B cell (primary cell): ENCODE measurements at regions not wholly inside any gene's neighbourhood (a gene's known extent, or its start where the extent isn't known, plus 50 kb on each side); places are given as distances from the start of the nearest gene placed in this dataset.

Experiments
- ATAC-seq: fragments of 200-7000 bp; cut with Tn5 transposase; one replicate; pipeline ENCODE4 v1.10.0; 2021; ENCODE audit warnings: low read depth, mild to moderate bottlenecking, moderate number of reproducible peaks, moderate library complexity
- CTCF ChIA-PET: fragments of 350-600 bp; sonication (Branson Sonifier 250); formaldehyde crosslinking; loops from one replicate; lab custom pipeline; 2021; ENCODE audit warnings: antibody characterized with exemption, inconsistent platforms; lab: Charles Lee
- POLR2A ChIA-PET: fragments of 350-600 bp; sonication (Branson Sonifier 250); formaldehyde crosslinking; loops from one replicate; lab custom pipeline; 2021; ENCODE audit warnings: antibody characterized with exemption; lab: Charles Lee
- DNase-seq: peaks from one replicate; pipeline ENCODE4 v3.0.0; 2013
- H2AFZ ChIP-seq: 2 replicates; pipeline ENCODE4 v1.6.1; 2012; ENCODE audit warnings: mild to moderate bottlenecking, low read depth, low read length; ENCODE audit not compliant: insufficient read depth, poor library complexity, severe bottlenecking
- H3K27ac ChIP-seq, 2 donors: 1 replicate in 1 of 2; 2 replicates in 1 of 2; pipeline ENCODE4 v1.5.1; 2012 to 2013; ENCODE audit warnings: low read length in 2 of 2, mild to moderate bottlenecking in 2 of 2, moderate library complexity in 1 of 2
- H3K27me3 ChIP-seq, 4 experiments: fragments of 200-600 bp in 1 of 4; sonication (generic) in 1 of 4; replicated peaks in 1 of 4; 1 replicate in 2 of 4; 2 replicates in 2 of 4; pipeline versions ENCODE4 v1.6.1 to v1.7.0; 2013 to 2016; ENCODE audit warnings: low read length in 3 of 4, mild to moderate bottlenecking in 2 of 4, mixed read lengths in 1 of 4, moderate library complexity in 1 of 4; ENCODE audit not compliant: insufficient read depth in 4 of 4, control insufficient read depth in 3 of 4; ENCODE audit errors: control extremely low read depth in 1 of 4
- H3K36me3 ChIP-seq, 2 experiments: replicated peaks in 1 of 2; 1 replicate in 1 of 2; 2 replicates in 1 of 2; pipeline versions ENCODE4 v1.6.1 to v1.7.1; 2013; ENCODE audit warnings: low read length in 1 of 2; ENCODE audit not compliant: insufficient read depth in 2 of 2, control insufficient read depth in 1 of 2; ENCODE audit errors: control extremely low read depth in 1 of 2, extremely low read depth in 1 of 2
- H3K4me1 ChIP-seq, 2 donors: fragments of 200-600 bp in 1 of 2; sonication (generic) in 1 of 2; 1 replicate in 1 of 2; 2 replicates in 1 of 2; pipeline versions ENCODE4 v1.5.1 to v1.6.1; 2013 to 2017; ENCODE audit warnings: low read length in 2 of 2; ENCODE audit not compliant: control insufficient read depth in 2 of 2, insufficient read depth in 2 of 2
- H3K4me2 ChIP-seq: replicated peaks from 2 replicates; pipeline ENCODE3; 2012; ENCODE audit warnings: mild to moderate bottlenecking, low read depth, low read length; ENCODE audit not compliant: poor library complexity, severe bottlenecking
- H3K4me3 ChIP-seq, 5 experiments: fragments of 200-600 bp in 1 of 5; sonication (generic) in 1 of 5; 1 replicate in 3 of 5; 2 replicates in 2 of 5; pipeline versions ENCODE4 v1.5.1 to v1.7.0; 2011 to 2016; ENCODE audit warnings: low read length in 4 of 5, mild to moderate bottlenecking in 4 of 5, low read depth in 2 of 5, control low read depth in 1 of 5, moderate library complexity in 1 of 5; ENCODE audit not compliant: insufficient read depth in 1 of 5; ENCODE audit errors: control extremely low read depth in 1 of 5, extremely low read depth in 1 of 5
- H3K79me2 ChIP-seq: fragments of 200-600 bp; sonication (generic); one replicate; pipeline ENCODE4 v1.6.0; 2016; ENCODE audit warnings: low read length; ENCODE audit not compliant: control insufficient read depth, insufficient read depth
- H3K9ac ChIP-seq: fragments of 200-600 bp; sonication (generic); 2 replicates; pipeline ENCODE4 v1.6.1; 2017; ENCODE audit warnings: mild to moderate bottlenecking, low read length, moderate library complexity
- H3K9me3 ChIP-seq, 3 donors: one replicate each; pipeline versions ENCODE4 v1.6.1 to v1.7.1; 2013; ENCODE audit warnings: low read length in 2 of 3; ENCODE audit not compliant: control insufficient read depth in 2 of 3, insufficient read depth in 1 of 3; ENCODE audit errors: control extremely low read depth in 1 of 3
- H4K20me1 ChIP-seq: 2 replicates; pipeline ENCODE4 v1.6.0; 2012; ENCODE audit warnings: mild to moderate bottlenecking, low read length; ENCODE audit not compliant: insufficient read depth, control insufficient read depth, poor library complexity, severe bottlenecking
- H3K27ac Mint-ChIP-seq: one replicate; pipeline ENCODE4 v1.8.0; 2021; ENCODE audit warnings: mixed read lengths
- H3K27me3 Mint-ChIP-seq: one replicate; pipeline ENCODE4 v1.8.0; 2021; ENCODE audit warnings: mixed read lengths
- H3K4me1 Mint-ChIP-seq: one replicate; pipeline ENCODE4 v1.8.0; 2021; ENCODE audit warnings: mixed read lengths
- H3K4me3 Mint-ChIP-seq: one replicate; pipeline ENCODE4 v1.8.0; 2021; ENCODE audit warnings: mixed read lengths
- H3K9me3 Mint-ChIP-seq: one replicate; pipeline ENCODE4 v1.8.0; 2022; ENCODE audit warnings: mixed read lengths; ENCODE audit not compliant: insufficient read depth
- EZH2 ChIP-seq: IDR thresholded peaks from 2 replicates; pipeline ENCODE4 v1.6.1; 2012; ENCODE audit warnings: borderline replicate concordance, low read depth, mild to moderate bottlenecking, moderate library complexity, low read length; ENCODE audit not compliant: insufficient read depth, poor library complexity, severe bottlenecking
- WGBS: methylation state at CpG from one replicate; pipeline ENCODE4 v1.1.5; 2013; ENCODE audit warnings: missing lambda C conversion rate; ENCODE audit not compliant: insufficient coverage; 5-methylcytosine and 5-hydroxymethylcytosine counted together
- intact Hi-C: fragments of 100-400 bp; cut with micrococcal nuclease; formaldehyde crosslinking; loops from one replicate; pipeline ENCODE4 v1.10.0; 2022
- TF ChIP-seq, protein P1 (sequence below): fragments of 200-600 bp; IDR thresholded peaks from one replicate; pipeline ENCODE4 v1.8.0; 2022; ENCODE audit warnings: antibody characterized with exemption, mild to moderate bottlenecking

DNA sequence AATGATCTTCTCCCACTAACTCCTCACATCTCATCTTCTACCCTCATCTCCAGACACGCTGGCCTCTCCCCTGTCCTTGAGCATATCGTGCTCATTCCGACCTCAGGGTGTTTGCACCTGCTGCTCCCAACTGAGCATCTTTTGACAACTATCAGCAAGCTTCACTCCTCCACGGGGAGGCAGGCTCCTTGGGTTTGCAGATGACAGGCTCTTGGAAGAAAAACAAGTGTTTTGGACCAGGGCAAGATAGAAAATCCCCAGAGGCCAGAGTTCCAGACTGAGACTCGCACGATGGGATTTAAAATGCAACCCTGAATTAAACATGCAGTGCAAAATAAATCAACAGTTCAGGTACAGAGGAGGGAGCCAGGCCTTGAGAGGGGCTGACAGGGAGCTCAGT is 246.7 kb downstream of the PTPRU start:
- WGBS = 61% methylated on average over 3 of the region's 6 CpGs
- H3K4me1 Mint-ChIP-seq = no peaks in the 10 kb centered on the region

DNA sequence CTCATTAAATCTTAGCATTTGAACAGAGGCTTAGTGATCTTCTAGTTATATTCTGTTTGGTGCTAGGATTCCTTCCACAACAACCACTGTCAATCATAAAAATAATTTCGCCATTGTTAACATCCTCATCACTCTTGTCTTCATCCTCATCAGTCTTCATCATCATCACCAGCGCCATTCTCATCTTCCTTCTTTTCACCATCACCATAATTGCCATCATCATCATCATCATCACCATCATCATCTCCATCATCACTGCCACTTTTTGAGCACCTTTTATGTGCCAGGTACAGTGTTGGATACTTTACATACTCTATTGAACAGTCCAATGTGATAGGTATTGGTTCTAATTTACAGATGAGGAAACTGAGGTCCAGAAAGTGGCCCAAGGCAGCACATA is 245.7 kb downstream of the PTPRU start:
- Histone ChIP-seq H3K9ac (no peak overlapping the region), H3K27me3 (peaks cover 0 to 16% (median 5%) of the 10 kb centered on the region in 4 experiments), H3K27ac (no peak overlapping the region), H3K9me3 (peaks cover 0 to 7% (median 0%) of the 10 kb centered on the region in 3 donors), H3K4me1 (no peaks in the 10 kb centered on the region), H3K4me3 (no peak overlapping the region), H3K4me2 (no peak overlapping the region), H4K20me1 (no peaks in the 10 kb centered on the region), H3K36me3 (no peaks in the 10 kb centered on the region), H2AFZ (no peak overlapping the region), H3K79me2 (no peaks in the 10 kb centered on the region)
- CTCF ChIA-PET = no interaction called here
- no peaks in the 10 kb centered on the region for H3K4me1 Mint-ChIP-seq
- TF ChIP-seq, protein P1, sequence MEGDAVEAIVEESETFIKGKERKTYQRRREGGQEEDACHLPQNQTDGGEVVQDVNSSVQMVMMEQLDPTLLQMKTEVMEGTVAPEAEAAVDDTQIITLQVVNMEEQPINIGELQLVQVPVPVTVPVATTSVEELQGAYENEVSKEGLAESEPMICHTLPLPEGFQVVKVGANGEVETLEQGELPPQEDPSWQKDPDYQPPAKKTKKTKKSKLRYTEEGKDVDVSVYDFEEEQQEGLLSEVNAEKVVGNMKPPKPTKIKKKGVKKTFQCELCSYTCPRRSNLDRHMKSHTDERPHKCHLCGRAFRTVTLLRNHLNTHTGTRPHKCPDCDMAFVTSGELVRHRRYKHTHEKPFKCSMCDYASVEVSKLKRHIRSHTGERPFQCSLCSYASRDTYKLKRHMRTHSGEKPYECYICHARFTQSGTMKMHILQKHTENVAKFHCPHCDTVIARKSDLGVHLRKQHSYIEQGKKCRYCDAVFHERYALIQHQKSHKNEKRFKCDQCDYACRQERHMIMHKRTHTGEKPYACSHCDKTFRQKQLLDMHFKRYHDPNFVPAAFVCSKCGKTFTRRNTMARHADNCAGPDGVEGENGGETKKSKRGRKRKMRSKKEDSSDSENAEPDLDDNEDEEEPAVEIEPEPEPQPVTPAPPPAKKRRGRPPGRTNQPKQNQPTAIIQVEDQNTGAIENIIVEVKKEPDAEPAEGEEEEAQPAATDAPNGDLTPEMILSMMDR = no peak
- TF ChIP-seq EZH2 = no peak
- 94% methylated on average over 2 of the region's 2 CpGs for WGBS
- peaks cover 35% of the 10 kb centered on the region for H3K27me3 Mint-ChIP-seq
- DNase-seq = no peak
- H3K4me3 Mint-ChIP-seq = no peak overlapping the region
- H3K9me3 Mint-ChIP-seq = no peaks in the 10 kb centered on the region
- no peak overlapping the region for H3K27ac Mint-ChIP-seq
- POLR2A ChIA-PET = no interaction called here
- no peak for ATAC-seq
- intact Hi-C loops = no loop called here

More for the DNA sequence above, 246.7 kb downstream of the PTPRU start:
- ChIA-PET POLR2A (no interaction called here), CTCF (no interaction called here)
- no peaks in the 10 kb centered on the region for H3K4me1 ChIP-seq
- no peak overlapping the region for H3K4me3 Mint-ChIP-seq
- H3K36me3 ChIP-seq = no peaks in the 10 kb centered on the region
- peaks cover 35% of the 10 kb centered on the region for H3K27me3 Mint-ChIP-seq
- H3K9me3 Mint-ChIP-seq = no peaks in the 10 kb centered on the region
- no peak overlapping the region for H3K9ac ChIP-seq
- no peak overlapping the region for H2AFZ ChIP-seq
- DNase-seq (no peak), ATAC-seq (no peak)
- no peak overlapping the region for H3K27ac Mint-ChIP-seq
- no peaks in the 10 kb centered on the region for H4K20me1 ChIP-seq
- intact Hi-C loops = no loop called here
- H3K4me2 ChIP-seq = no peak overlapping the region
- peaks cover 0 to 4% (median 0%) of the 10 kb centered on the region in 3 donors for H3K9me3 ChIP-seq
- peaks cover 0 to 10% (median 5%) of the 10 kb centered on the region in 4 experiments for H3K27me3 ChIP-seq
- no peak overlapping the region for H3K27ac ChIP-seq
- TF ChIP-seq, protein P1 = no peak
- TF ChIP-seq EZH2 = no peak
- H3K4me3 ChIP-seq = no peak overlapping the region
- no peaks in the 10 kb centered on the region for H3K79me2 ChIP-seq
